Sciatic nerve (tissue), 2 donors: ENCODE measurements at regions not wholly inside any gene's neighbourhood (a gene's known extent, or its start where the extent isn't known, plus 50 kb on each side); places are given as distances from the start of the nearest gene placed in this dataset.

Experiments used
- ATAC-seq: fragments of 200-7000 bp; cut with Tn5 transposase; one replicate; pipeline ENCODE4 v1.9.1; 2020; ENCODE audit warnings: mild to moderate bottlenecking, moderate library complexity
- DNase-seq: peaks from one replicate; pipeline ENCODE4 v3.0.0-alpha.2; 2020; ENCODE audit warnings: low spot score
- intact Hi-C: fragments of 100-400 bp; cut with DNase I; formaldehyde crosslinking; loops from one replicate; pipeline ENCODE4 v1.14.2; 2022
- donor health status: DM: no; HTN: no; CAD: no.
- donor health status: DM: no; HTN: no; CAD: no.

GRCh38 chr12:89950421-89950820 is 241.8 kb upstream of the ATP2B1 start:
- DNase-seq (no peak), ATAC-seq (no peak)
- intact Hi-C loops, result no loop called here

GRCh38 chr12:89949457-89950195 is 241.0 kb upstream of the ATP2B1 start:
- no peak for ATAC-seq
- intact Hi-C loops, result no loop called here
- no peak for DNase-seq

GRCh38 chr12:89948271-89949175 is 239.9 kb upstream of the ATP2B1 start:
- intact Hi-C loops, result no loop called here
- ATAC-seq, result no peak
- DNase-seq, result no peak

GRCh38 chr12:89947437-89948270 is 239.0 kb upstream of the ATP2B1 start:
- DNase-seq (no peak), ATAC-seq (peak; percentile 55)
- intact Hi-C loops, result no loop called here

- ATAC-seq (no peak), DNase-seq (no peak)
- intact Hi-C loops, result no loop called here
These were observed 238.0 kb upstream of the ATP2B1 start for GRCh38 chr12:89946518-89947135.

GRCh38 chr12:89945123-89945522 is 236.5 kb upstream of the ATP2B1 start:
- no peak for DNase-seq
- ATAC-seq, result no peak
- intact Hi-C loops, result no loop called here

- no peak for ATAC-seq
- no peak for DNase-seq
- intact Hi-C loops, result no loop called here
These were observed 234.8 kb upstream of the ATP2B1 start for GRCh38 chr12:89943463-89943862.

GRCh38 chr12:89941436-89941835 is 232.8 kb upstream of the ATP2B1 start:
- no peak for DNase-seq
- ATAC-seq, result no peak
- intact Hi-C loops, result no loop called here

GRCh38 chr12:89939522-89940215 is 231.0 kb upstream of the ATP2B1 start:
- ATAC-seq, result no peak
- no peak for DNase-seq
- intact Hi-C loops, result no loop called here

GRCh38 chr12:89936631-89937030 is 228.0 kb upstream of the ATP2B1 start:
- DNase-seq, result no peak

GRCh38 chr12:89935850-89936249 is 227.2 kb upstream of the ATP2B1 start:
- intact Hi-C loops, result no loop called here
- ATAC-seq (no peak), DNase-seq (no peak)

More at GRCh38 chr12:89936631-89937030, 228.0 kb upstream of the ATP2B1 start:
- intact Hi-C loops, result no loop called here
- no peak for ATAC-seq

GRCh38 chr12:89933911-89934310 is 225.3 kb upstream of the ATP2B1 start:
- intact Hi-C loops, result no loop called here
- no peak for DNase-seq
- no peak for ATAC-seq

- DNase-seq (no peak), ATAC-seq (no peak)
- intact Hi-C loops, result no loop called here
These were observed 224.3 kb upstream of the ATP2B1 start for GRCh38 chr12:89932954-89933353.

- intact Hi-C loops, result no loop called here
- no peak for ATAC-seq
- no peak for DNase-seq
These were observed 219.8 kb upstream of the ATP2B1 start for GRCh38 chr12:89928467-89928866.

- intact Hi-C loops, result no loop called here
- DNase-seq (no peak), ATAC-seq (peak; percentile 41)
These were observed 218.6 kb upstream of the ATP2B1 start for GRCh38 chr12:89927226-89927698.

GRCh38 chr12:89924191-89924590 is 215.6 kb upstream of the ATP2B1 start:
- ATAC-seq (no peak), DNase-seq (no peak)
- intact Hi-C loops, result no loop called here

GRCh38 chr12:89923091-89923490 is 214.5 kb upstream of the ATP2B1 start:
- intact Hi-C loops, result no loop called here
- DNase-seq, result no peak

GRCh38 chr12:89920866-89921265 is 212.2 kb upstream of the ATP2B1 start:
- ATAC-seq (no peak), DNase-seq (no peak)
- intact Hi-C loops, result no loop called here

More at GRCh38 chr12:89923091-89923490, 214.5 kb upstream of the ATP2B1 start:
- ATAC-seq, result no peak
